IPS-15b (cell line): ENCODE measurements at regions not wholly inside any gene's neighbourhood (a gene's known extent, or its start where the extent isn't known, plus 50 kb on each side); places are given as distances from the start of the nearest gene placed in this dataset.

ENCODE experiments used
- H3K27me3 ChIP-seq: one replicate; pipeline ENCODE4 v1.6.1; 2013; ENCODE audit warnings: low read length; ENCODE audit not compliant: control insufficient read depth, insufficient read depth
- H3K36me3 ChIP-seq: one replicate; pipeline ENCODE4 v1.6.1; 2013; ENCODE audit warnings: low read length; ENCODE audit not compliant: control insufficient read depth, insufficient read depth
- H3K4me1 ChIP-seq: one replicate; pipeline ENCODE4 v1.6.1; 2013; ENCODE audit warnings: mild to moderate bottlenecking, low read length; ENCODE audit not compliant: control insufficient read depth, insufficient read depth
- H3K4me3 ChIP-seq: one replicate; pipeline ENCODE4 v1.5.1; 2013; ENCODE audit warnings: low read depth, low read length
- H3K9ac ChIP-seq: one replicate; pipeline ENCODE4 v1.6.1; 2013; ENCODE audit warnings: low read depth, mild to moderate bottlenecking, low read length
- H3K9me3 ChIP-seq: one replicate; pipeline ENCODE4 v1.6.1; 2013; ENCODE audit warnings: mild to moderate bottlenecking, low read length; ENCODE audit not compliant: control insufficient read depth, insufficient read depth

DNA sequence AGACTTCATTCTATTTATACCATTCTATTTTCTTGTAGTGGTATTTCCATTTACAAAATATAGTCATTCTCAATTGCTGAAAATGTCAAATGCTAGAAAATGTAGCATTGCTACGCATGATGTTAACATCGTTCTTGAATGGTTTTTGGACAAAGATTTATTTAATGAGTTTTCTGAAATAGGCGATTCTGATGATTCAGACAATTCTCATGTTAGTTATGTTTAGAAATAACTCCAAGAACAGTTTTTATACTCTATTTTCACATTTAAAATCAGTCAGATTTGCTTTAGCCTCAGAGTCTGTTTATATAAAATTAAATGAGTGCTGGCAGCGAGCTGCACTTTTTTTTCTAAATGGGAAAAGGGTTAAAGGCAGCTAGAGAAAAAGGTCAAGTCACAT, 414.8 kb upstream of the MGAT4C start:
- Histone ChIP-seq H3K36me3 (no peaks in the 10 kb centered on the region), H3K9me3 (no peaks in the 10 kb centered on the region), H3K4me3 (no peak overlapping the region), H3K4me1 (no peaks in the 10 kb centered on the region), H3K9ac (no peak overlapping the region), H3K27me3 (no peaks in the 10 kb centered on the region)

DNA sequence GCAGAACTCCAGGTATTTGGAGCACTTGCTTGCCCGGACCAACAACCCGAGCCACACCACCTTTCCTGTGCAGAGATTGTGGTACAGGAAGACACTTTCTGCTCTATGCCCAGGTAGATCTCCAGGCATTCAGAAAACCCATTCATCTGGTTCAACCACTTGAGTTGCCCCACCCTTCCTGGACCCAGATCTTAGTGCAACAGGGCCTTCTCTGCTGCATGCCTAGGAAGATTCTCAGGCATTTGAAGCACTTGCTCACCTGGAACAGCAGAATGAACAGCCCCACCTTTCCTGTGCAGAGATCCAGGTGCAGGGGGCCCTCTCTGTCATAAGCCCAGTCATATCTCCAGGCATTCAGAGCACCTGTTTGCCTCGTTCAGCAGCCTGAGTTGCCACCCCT, 412.8 kb upstream of the MGAT4C start:
- H3K4me1 ChIP-seq = no peaks in the 10 kb centered on the region

DNA sequence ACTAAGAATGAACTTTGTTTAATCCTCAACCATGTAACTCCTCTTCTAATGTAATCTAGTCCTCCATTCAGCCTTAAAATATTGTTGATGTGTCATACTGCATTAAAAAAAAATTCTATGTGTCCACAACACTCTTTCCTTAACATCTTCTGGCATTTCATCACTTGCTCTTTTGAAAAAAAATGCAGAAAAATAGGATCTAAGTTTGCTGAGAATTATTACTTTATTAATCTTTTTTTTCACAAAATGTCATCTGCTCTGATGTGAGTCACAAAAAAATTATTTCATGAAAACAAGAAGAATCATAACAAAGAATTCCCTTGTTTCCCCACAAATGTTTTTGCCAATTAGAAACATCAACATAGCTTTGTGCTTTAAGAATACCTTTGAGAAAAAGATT, 410.1 kb upstream of the MGAT4C start:
- Histone ChIP-seq H3K9ac (no peak overlapping the region), H3K36me3 (no peaks in the 10 kb centered on the region)

More for the DNA sequence above, 412.8 kb upstream of the MGAT4C start:
- Histone ChIP-seq H3K4me3 (no peak overlapping the region), H3K36me3 (no peaks in the 10 kb centered on the region), H3K27me3 (no peaks in the 10 kb centered on the region), H3K9me3 (no peaks in the 10 kb centered on the region), H3K9ac (no peak overlapping the region)

DNA sequence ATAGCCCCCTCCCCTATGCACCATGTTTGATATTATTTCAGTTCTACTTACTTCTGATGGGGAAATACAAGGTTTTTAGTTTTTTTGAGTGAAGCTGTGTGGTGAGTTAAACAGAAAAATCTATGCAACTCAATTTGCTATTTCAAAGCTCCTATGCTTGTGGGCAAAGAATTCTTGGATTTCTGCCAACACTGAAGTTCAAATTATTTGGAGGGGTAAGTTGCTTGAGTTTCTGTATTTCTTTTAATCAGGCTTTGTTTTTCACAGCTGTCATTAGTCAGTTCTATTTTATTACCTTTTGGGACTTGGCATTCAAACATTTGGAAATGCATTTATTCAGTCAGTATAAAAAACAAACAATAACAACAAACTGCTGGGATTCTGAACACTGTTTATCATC, 407.5 kb upstream of the MGAT4C start:
- Histone ChIP-seq H3K4me3 (no peak overlapping the region), H3K4me1 (no peaks in the 10 kb centered on the region), H3K9ac (no peak overlapping the region), H3K27me3 (no peaks in the 10 kb centered on the region), H3K36me3 (no peaks in the 10 kb centered on the region), H3K9me3 (no peaks in the 10 kb centered on the region)

More for the DNA sequence above, 410.1 kb upstream of the MGAT4C start:
- H3K9me3 ChIP-seq = no peaks in the 10 kb centered on the region
- no peaks in the 10 kb centered on the region for H3K4me1 ChIP-seq
- no peaks in the 10 kb centered on the region for H3K27me3 ChIP-seq
- H3K4me3 ChIP-seq = no peak overlapping the region

DNA sequence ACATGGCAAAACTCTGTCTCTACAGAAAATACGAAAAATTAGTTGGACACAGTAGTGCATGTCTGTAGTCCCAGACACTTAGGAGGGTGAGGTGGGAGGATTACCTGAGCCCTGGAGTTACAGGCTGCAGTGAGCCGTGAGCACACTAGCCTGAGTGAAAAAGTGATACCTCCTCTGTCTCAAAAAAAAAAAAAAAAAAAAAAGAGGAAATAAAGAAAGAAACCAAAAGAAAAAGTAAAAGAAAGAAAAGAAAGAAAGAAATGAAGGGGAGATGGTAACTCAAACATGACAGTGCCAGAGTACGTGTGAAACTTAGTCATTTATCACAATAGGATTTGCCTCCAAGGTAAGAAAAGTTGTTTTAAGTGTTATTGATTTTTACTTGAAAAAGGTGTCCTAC, 407.0 kb upstream of the MGAT4C start:
- H3K27me3 ChIP-seq = no peaks in the 10 kb centered on the region
- no peak overlapping the region for H3K4me3 ChIP-seq
- H3K9ac ChIP-seq = no peak overlapping the region

DNA sequence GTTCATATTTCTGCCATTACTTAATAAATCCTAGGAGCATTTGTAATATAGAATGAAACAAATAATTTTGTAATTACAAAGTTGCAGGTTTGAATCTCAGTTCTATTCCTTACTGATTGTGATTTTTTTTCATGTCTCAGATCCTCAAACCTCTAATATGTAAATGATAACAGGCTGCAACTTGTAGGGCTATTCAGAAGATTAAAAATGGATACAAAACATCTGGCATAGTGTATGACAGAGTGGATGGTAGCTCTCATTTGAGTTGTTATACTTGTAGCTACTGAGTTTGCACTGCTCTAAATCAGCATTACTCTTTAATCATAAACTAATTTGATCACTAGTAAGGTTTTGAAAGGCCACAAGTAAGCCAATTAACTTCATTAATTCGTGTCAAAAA, 406.3 kb upstream of the MGAT4C start:
- Histone ChIP-seq H3K27me3 (no peaks in the 10 kb centered on the region), H3K4me1 (no peaks in the 10 kb centered on the region)

More for the DNA sequence above, 407.0 kb upstream of the MGAT4C start:
- no peaks in the 10 kb centered on the region for H3K36me3 ChIP-seq
- H3K9me3 ChIP-seq = no peaks in the 10 kb centered on the region
- no peaks in the 10 kb centered on the region for H3K4me1 ChIP-seq

DNA sequence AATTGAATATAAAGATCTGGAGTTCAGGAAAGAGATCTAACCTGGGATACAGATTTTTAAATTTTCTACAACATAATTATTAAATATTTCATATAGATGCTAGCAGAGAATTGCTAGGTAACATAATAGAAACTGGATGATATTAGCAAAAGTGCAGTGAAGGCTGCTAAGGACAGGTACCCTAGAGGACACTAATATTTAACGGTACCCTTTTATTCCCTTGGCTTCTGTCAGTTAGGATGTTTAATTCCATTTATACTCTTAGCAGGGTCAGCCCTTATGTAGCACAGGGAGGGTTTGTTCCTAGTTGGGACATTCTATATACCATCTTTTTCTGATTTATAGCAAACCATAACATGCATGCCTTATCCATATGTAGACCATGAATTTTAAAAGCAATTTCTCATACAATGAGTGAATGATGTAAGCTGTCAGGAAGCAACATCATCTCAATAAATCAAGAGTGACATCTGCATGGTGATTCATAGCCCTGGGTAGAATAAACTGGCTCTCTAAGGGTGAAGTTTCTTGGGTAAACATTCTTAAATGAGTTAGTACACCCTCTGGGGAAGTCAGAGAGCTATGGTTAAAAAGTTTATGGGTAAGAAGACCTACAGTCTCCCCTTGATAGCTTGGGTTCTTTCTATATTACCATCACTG, 404.4 kb upstream of the MGAT4C start:
- H3K9me3 ChIP-seq = no peaks in the 10 kb centered on the region
- H3K4me1 ChIP-seq = no peaks in the 10 kb centered on the region

More for the DNA sequence above, 406.3 kb upstream of the MGAT4C start:
- H3K9ac ChIP-seq = no peak overlapping the region
- no peak overlapping the region for H3K4me3 ChIP-seq
- no peaks in the 10 kb centered on the region for H3K9me3 ChIP-seq
- no peaks in the 10 kb centered on the region for H3K36me3 ChIP-seq

DNA sequence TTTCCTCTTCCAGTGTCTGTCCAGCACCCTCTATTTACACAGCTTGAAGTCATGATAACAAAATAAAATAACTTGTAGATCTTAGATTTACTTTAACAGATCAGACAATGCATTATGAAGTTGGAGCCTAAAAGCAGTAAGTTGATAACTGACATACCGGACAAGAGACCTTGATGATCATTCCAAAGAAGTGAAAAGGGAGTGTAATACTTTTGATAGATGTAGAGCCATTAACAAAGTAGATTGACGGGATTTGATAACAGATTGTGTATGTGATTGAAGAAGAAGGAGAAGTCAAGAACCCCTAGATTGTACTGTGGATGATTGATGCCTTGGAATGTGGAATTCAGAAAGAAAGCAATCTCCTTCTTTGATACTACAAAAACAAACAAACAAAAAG, 403.8 kb upstream of the MGAT4C start:
- Histone ChIP-seq H3K4me3 (no peak overlapping the region), H3K9ac (no peak overlapping the region), H3K9me3 (no peaks in the 10 kb centered on the region), H3K36me3 (no peaks in the 10 kb centered on the region), H3K27me3 (no peaks in the 10 kb centered on the region), H3K4me1 (no peaks in the 10 kb centered on the region)

More for the DNA sequence above, 404.4 kb upstream of the MGAT4C start:
- Histone ChIP-seq H3K36me3 (no peaks in the 10 kb centered on the region), H3K9ac (no peak overlapping the region), H3K27me3 (no peaks in the 10 kb centered on the region), H3K4me3 (no peak overlapping the region)

DNA sequence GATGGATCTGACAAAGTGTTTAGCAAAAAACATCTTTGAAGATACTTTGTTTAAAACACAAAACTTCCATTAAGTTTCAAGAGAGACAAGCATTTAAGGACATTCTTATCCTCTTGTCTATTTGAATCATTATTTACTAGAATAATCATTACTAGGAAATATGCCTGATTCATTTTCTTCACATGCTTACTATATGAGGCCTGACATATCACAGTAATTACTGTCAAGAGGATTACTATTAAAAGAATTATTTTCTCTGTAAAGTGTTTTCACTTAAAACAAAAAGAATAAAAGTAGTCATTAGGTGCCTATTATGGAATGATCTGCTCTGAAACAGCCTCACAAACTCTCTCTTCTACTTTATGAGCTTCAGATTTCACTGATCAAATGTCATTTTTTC, 402.1 kb upstream of the MGAT4C start:
- H3K9me3 ChIP-seq = no peaks in the 10 kb centered on the region
- H3K9ac ChIP-seq = no peak overlapping the region
- H3K4me1 ChIP-seq = no peaks in the 10 kb centered on the region
- no peak overlapping the region for H3K4me3 ChIP-seq
- no peaks in the 10 kb centered on the region for H3K27me3 ChIP-seq
- H3K36me3 ChIP-seq = no peaks in the 10 kb centered on the region

DNA sequence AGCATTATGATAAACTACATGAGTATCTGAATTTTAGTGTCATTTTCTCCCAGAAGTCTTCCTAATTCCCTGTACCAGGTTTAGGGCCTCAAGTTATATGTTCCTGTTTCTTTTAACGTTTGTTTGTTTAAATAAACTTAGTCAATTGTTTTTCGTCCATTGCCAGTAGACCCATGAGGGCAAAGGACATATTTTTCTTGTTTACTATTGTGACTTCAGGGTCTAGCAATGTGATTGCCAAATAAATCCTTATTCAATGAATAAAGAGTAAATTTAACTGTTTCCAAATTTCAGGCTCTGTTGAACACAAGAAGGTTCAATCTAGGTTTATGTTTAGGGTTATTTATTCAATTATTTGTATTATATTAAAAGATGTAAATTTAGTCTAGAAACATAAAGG, 391.6 kb upstream of the MGAT4C start:
- no peak overlapping the region for H3K4me3 ChIP-seq
- no peak overlapping the region for H3K9ac ChIP-seq

DNA sequence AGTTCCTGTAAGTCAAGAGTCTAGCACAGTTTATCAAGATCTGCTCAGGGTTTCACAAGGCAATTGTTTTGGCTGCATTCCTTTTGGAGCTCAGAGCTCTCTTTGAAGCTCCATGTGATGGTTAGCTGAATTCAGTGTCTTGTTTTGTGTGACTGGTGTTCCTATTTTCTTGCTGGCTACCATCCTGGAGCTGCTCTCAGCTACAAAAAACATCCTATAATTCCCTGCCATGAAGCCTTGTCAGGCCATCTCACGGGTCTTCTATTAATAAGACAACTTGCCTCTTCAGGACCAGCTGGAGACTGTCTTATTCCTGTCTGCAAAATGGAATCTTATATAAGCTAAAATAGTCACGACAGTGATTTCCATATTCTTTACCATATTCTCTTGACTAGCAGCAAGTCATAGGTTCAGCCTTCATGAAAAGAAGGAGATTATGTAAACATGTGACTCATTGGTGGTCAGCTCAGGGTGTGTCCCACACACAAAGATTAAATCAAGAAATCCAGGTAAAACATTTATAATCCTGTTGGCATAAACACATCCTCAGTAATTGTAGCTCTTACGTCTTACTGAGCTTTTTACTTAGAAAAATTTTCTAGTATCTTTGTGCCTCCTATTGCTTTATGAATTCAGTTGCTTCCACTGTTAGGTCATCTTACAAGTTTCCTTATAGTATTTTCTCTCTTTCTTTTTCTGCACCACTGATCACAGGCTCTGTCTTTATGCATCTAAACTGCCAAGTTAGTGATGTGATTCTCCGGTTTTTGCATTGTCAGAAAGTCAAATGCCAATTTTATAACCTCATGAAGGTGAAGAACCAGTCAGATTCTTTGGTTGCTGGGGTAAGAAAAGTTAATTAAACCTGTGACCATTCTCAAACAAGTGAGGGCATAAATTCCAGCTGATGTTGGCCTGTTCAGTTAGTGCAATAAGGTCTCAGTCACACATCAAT, 378.5 kb upstream of the MGAT4C start:
- no peak overlapping the region for H3K9ac ChIP-seq
- no peaks in the 10 kb centered on the region for H3K36me3 ChIP-seq
- no peaks in the 10 kb centered on the region for H3K4me1 ChIP-seq
- H3K27me3 ChIP-seq = no peaks in the 10 kb centered on the region
- H3K4me3 ChIP-seq = no peak overlapping the region
- no peaks in the 10 kb centered on the region for H3K9me3 ChIP-seq

More for the DNA sequence above, 391.6 kb upstream of the MGAT4C start:
- Histone ChIP-seq H3K36me3 (no peaks in the 10 kb centered on the region), H3K9me3 (no peaks in the 10 kb centered on the region), H3K4me1 (no peaks in the 10 kb centered on the region), H3K27me3 (no peaks in the 10 kb centered on the region)

DNA sequence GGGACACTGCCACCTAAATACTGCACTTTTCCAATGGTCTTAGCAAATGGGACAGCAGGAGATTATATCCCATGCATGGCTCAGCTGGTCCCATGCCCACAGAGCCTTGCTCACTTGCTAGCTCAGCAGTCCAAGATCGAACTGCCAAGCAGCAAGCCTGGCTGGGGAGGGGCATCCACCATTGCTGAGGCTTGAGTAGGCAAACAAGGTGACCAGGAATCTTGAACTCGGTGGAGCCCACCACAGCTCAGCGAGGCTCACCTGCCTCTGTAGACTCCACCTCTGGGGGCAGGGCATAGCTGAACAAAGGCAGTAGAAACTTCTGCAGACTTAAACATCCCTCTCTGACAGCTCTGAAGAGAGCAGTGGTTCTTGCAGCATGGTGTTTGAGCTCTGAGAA, 370.8 kb upstream of the MGAT4C start:
- Histone ChIP-seq H3K4me3 (no peak overlapping the region), H3K27me3 (no peaks in the 10 kb centered on the region), H3K36me3 (no peaks in the 10 kb centered on the region), H3K9ac (no peak overlapping the region), H3K9me3 (peaks cover 12% of the 10 kb centered on the region), H3K4me1 (no peaks in the 10 kb centered on the region)
